ENCODE measurements at regions not wholly inside any gene's neighbourhood (a gene's known extent, or its start where the extent isn't known, plus 50 kb on each side); places are given as distances from the start of the nearest gene placed in this dataset.
A peak's percentile ranks its signal among the peaks of the same experiment; 100 is the strongest.

DNA sequence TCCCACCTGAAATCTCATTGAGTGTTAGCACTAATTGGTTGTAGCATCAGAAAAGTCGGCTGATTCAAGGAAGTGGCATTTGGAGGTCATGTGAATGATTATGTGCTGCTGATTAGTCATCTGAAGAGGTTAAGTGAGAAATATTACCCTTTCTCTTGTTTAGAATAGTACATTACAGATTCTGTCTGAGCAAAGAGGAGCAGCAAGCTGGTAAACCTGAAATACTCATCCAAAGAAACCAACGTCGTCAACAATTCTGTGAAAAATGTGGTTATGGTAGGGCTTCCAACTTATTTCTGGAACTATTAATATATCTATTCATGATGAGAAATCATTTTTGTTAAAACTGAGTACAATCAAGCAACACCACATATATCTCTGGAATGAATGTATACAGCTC lies 1024.9 kb downstream of the TUSC7 start:
- no peaks in the 10 kb centered on the region for H3K9me3 ChIP-seq
- TF ChIP-seq, protein P1, sequence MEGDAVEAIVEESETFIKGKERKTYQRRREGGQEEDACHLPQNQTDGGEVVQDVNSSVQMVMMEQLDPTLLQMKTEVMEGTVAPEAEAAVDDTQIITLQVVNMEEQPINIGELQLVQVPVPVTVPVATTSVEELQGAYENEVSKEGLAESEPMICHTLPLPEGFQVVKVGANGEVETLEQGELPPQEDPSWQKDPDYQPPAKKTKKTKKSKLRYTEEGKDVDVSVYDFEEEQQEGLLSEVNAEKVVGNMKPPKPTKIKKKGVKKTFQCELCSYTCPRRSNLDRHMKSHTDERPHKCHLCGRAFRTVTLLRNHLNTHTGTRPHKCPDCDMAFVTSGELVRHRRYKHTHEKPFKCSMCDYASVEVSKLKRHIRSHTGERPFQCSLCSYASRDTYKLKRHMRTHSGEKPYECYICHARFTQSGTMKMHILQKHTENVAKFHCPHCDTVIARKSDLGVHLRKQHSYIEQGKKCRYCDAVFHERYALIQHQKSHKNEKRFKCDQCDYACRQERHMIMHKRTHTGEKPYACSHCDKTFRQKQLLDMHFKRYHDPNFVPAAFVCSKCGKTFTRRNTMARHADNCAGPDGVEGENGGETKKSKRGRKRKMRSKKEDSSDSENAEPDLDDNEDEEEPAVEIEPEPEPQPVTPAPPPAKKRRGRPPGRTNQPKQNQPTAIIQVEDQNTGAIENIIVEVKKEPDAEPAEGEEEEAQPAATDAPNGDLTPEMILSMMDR (IDR thresholded peaks at IDR 0.05): no peak
- ATAC-seq (no peak), DNase-seq (no peak)
- H3K4me3 ChIP-seq: no peak overlapping the region
- no peaks in the 10 kb centered on the region for H3K4me1 ChIP-seq
- no peak overlapping the region for H3K27ac ChIP-seq
- no peaks in the 10 kb centered on the region for H3K27me3 ChIP-seq
- H3K36me3 ChIP-seq: no peaks in the 10 kb centered on the region
- intact Hi-C loops (cut with DNase I): no loop called here

DNA sequence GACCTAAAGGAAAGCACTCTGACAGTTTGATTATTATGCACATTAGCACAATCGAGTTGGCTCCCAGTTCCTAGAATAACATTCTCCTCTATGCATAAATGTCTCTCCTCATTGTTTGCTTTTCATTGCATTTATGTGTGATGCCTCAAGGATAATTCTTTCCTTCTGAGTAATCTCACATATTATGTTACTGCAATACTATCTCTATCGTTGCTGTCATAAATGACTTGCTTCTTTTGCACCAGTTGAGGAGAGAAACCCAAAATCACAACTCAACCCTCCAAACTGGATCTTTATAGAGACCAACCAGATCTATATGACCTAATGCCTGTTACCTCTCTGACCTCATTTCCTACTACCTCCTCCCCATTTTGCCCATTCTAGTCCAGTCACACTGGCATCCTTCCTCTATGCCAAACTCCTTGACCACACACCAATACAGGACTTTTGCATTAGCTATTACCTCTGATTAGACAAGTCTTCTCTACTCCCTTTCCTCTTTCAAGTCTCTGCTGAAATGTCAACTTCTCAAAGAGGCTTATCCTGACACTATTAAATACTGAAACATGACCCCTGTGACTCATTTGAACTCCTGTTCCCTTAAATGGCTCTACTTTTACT lies 1026.0 kb downstream of the TUSC7 start:
- intact Hi-C loops (cut with DNase I): no loop called here
- no peak for ATAC-seq

DNA sequence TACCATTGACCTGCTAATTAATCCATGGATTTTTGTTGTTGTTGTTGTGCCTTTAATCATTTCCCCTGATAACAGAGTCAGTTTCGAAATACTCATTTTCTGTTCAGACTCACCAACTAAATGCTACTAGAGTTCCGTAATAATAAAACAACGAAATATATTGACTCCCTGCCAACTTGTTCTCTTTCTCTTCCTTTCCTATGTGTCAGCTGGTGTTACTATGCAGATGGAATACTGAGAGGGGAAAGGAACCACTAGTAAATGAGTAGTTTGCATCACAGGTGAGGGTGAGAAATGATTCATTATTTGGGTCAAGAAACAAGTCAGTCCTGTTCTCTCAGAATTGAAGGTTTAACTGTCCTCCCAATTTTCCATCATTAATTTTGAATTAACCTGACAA lies 1027.3 kb downstream of the TUSC7 start:
- no peaks in the 10 kb centered on the region for H3K9me3 ChIP-seq
- no peak for ATAC-seq
- H3K27ac ChIP-seq: no peak overlapping the region
- H3K4me1 ChIP-seq: no peaks in the 10 kb centered on the region
- peak in 1 of 4 donors; percentile 36 for DNase-seq
- TF ChIP-seq, protein P1 (IDR thresholded peaks at IDR 0.05): no peak
- H3K27me3 ChIP-seq: no peaks in the 10 kb centered on the region
- intact Hi-C loops (cut with DNase I): no loop called here
- H3K36me3 ChIP-seq: no peaks in the 10 kb centered on the region
- H3K4me3 ChIP-seq: no peak overlapping the region

More for the DNA sequence above, 1026.0 kb downstream of the TUSC7 start:
- Histone ChIP-seq H3K27me3 (no peaks in the 10 kb centered on the region), H3K4me1 (no peaks in the 10 kb centered on the region), H3K9me3 (no peaks in the 10 kb centered on the region), H3K27ac (no peak overlapping the region), H3K36me3 (no peaks in the 10 kb centered on the region), H3K4me3 (no peak overlapping the region)
- no peak for DNase-seq
- TF ChIP-seq, protein P1 (IDR thresholded peaks at IDR 0.05): no peak

DNA sequence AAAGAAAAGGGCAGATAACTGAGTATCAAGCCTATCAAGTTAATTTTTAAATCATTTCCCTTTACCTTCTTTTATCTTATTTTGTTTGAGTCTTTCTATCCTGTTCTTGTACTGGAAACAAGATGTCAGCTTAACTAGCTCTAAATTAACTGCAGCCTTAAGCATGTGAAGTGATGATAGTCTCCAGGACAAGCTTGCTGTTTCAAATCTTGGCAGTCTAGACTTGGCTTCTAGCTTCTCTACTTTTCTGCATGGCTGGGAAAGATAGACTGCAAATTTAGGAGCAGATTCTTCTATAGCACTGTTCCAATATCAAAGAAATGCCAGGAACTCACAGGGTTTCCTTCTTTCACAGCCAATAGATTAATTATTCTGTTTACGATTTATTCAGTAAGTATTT lies 1034.4 kb downstream of the TUSC7 start:
- H3K9me3 ChIP-seq: no peaks in the 10 kb centered on the region
- ATAC-seq (no peak), DNase-seq (no peak)
- no peaks in the 10 kb centered on the region for H3K4me1 ChIP-seq
- no peak overlapping the region for H3K4me3 ChIP-seq
- intact Hi-C loops (cut with DNase I): no loop called here
- H3K27ac ChIP-seq: no peak overlapping the region
- TF ChIP-seq, protein P1 (IDR thresholded peaks at IDR 0.05): no peak
- H3K27me3 ChIP-seq: no peaks in the 10 kb centered on the region
- no peaks in the 10 kb centered on the region for H3K36me3 ChIP-seq

DNA sequence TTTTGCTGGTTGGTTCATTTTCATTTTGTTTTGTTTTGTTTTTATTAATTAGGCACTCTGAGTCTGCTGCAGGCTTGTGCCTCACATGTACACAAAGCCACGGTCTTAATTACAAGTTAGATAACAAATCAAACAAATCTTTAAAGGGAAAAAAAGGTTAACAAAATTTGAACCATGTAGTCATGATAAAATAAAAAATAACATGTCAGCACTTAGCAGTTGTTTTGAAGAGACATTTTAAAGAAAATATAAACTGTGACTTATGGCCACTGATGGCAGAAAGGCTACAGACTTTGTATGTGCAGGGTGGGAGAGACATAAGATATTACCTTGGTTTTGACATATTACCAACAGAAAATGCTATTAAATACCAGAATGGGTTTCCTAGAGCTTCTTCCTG lies 1035.4 kb downstream of the TUSC7 start:
- DNase-seq: no peak
- H3K9me3 ChIP-seq: no peaks in the 10 kb centered on the region
- H3K27me3 ChIP-seq: no peaks in the 10 kb centered on the region
- intact Hi-C loops (cut with DNase I): no loop called here
- no peak for ATAC-seq
- H3K4me1 ChIP-seq: no peaks in the 10 kb centered on the region
- H3K27ac ChIP-seq: no peak overlapping the region
- H3K4me3 ChIP-seq: no peak overlapping the region
- TF ChIP-seq, protein P1 (IDR thresholded peaks at IDR 0.05): no peak
- H3K36me3 ChIP-seq: no peaks in the 10 kb centered on the region
